ENCODE measurements at regions not wholly inside any gene's neighbourhood (a gene's known extent, or its start where the extent isn't known, plus 50 kb on each side); places are given as distances from the start of the nearest gene placed in this dataset.

- H3K4me1 ChIP-seq (ENCODE audit: insufficient read depth, low read length) = peaks cover 2% of the 10 kb centered on the region; the same call in 1 of the 2 replicates
- H3K9me3 ChIP-seq (ENCODE audit: control insufficient read depth, insufficient read depth, low read length) = no peaks in the 10 kb centered on the region
- no peak overlapping the region for H3K9ac ChIP-seq (ENCODE audit: low read depth, low read length)
- no peaks in the 10 kb centered on the region for H3K36me3 ChIP-seq (ENCODE audit: insufficient read depth, low read length)
Observed at GRCh38 chr3:72049300-72049699, 264.4 kb upstream of the PROK2 start.

- no peaks in the 10 kb centered on the region for H3K9me3 ChIP-seq (ENCODE audit: control insufficient read depth, insufficient read depth, low read length)
- no peak overlapping the region for H3K9ac ChIP-seq (ENCODE audit: low read depth, low read length)
- H3K36me3 ChIP-seq (ENCODE audit: insufficient read depth, low read length) = no peaks in the 10 kb centered on the region
- H3K4me1 ChIP-seq (ENCODE audit: insufficient read depth, low read length) = peaks cover 2% of the 10 kb centered on the region; the same call in 1 of the 2 replicates
Observed at GRCh38 chr3:72048873-72049272, 263.9 kb upstream of the PROK2 start.

GRCh38 chr3:72047221-72047871, 262.4 kb upstream of the PROK2 start:
- no peaks in the 10 kb centered on the region for H3K9me3 ChIP-seq (ENCODE audit: control insufficient read depth, insufficient read depth, low read length)
- no peak overlapping the region for H3K9ac ChIP-seq (ENCODE audit: low read depth, low read length)
- H3K4me1 ChIP-seq (ENCODE audit: insufficient read depth, low read length) = peaks cover 2% of the 10 kb centered on the region; the same call in 1 of the 2 replicates
- no peaks in the 10 kb centered on the region for H3K36me3 ChIP-seq (ENCODE audit: insufficient read depth, low read length)

GRCh38 chr3:72044231-72044855, 259.4 kb upstream of the PROK2 start:
- Histone ChIP-seq H3K36me3 (ENCODE audit: insufficient read depth, low read length) (no peaks in the 10 kb centered on the region), H3K9ac (ENCODE audit: low read depth, low read length) (no peak overlapping the region), H3K9me3 (ENCODE audit: control insufficient read depth, insufficient read depth, low read length) (no peaks in the 10 kb centered on the region), H3K4me1 (ENCODE audit: insufficient read depth, low read length) (no peaks in the 10 kb centered on the region)

GRCh38 chr3:72043204-72044133, 258.5 kb upstream of the PROK2 start:
- no peak overlapping the region for H3K9ac ChIP-seq (ENCODE audit: low read depth, low read length)
- no peaks in the 10 kb centered on the region for H3K9me3 ChIP-seq (ENCODE audit: control insufficient read depth, insufficient read depth, low read length)
- H3K4me1 ChIP-seq (ENCODE audit: insufficient read depth, low read length) = no peaks in the 10 kb centered on the region
- H3K36me3 ChIP-seq (ENCODE audit: insufficient read depth, low read length) = no peaks in the 10 kb centered on the region

- Histone ChIP-seq H3K4me1 (ENCODE audit: insufficient read depth, low read length) (no peaks in the 10 kb centered on the region), H3K9ac (ENCODE audit: low read depth, low read length) (no peak overlapping the region), H3K36me3 (ENCODE audit: insufficient read depth, low read length) (no peaks in the 10 kb centered on the region), H3K9me3 (ENCODE audit: control insufficient read depth, insufficient read depth, low read length) (no peaks in the 10 kb centered on the region)
Observed at GRCh38 chr3:72042397-72043203, 257.7 kb upstream of the PROK2 start.

- Histone ChIP-seq H3K4me1 (ENCODE audit: insufficient read depth, low read length) (no peaks in the 10 kb centered on the region), H3K9me3 (ENCODE audit: control insufficient read depth, insufficient read depth, low read length) (no peaks in the 10 kb centered on the region), H3K9ac (ENCODE audit: low read depth, low read length) (no peak overlapping the region), H3K36me3 (ENCODE audit: insufficient read depth, low read length) (no peaks in the 10 kb centered on the region)
Observed at GRCh38 chr3:72041511-72041910, 256.6 kb upstream of the PROK2 start.

GRCh38 chr3:72041076-72041475, 256.1 kb upstream of the PROK2 start:
- no peaks in the 10 kb centered on the region for H3K36me3 ChIP-seq (ENCODE audit: insufficient read depth, low read length)
- H3K9ac ChIP-seq (ENCODE audit: low read depth, low read length) = no peak overlapping the region
- no peaks in the 10 kb centered on the region for H3K9me3 ChIP-seq (ENCODE audit: control insufficient read depth, insufficient read depth, low read length)
- H3K4me1 ChIP-seq (ENCODE audit: insufficient read depth, low read length) = no peaks in the 10 kb centered on the region

GRCh38 chr3:72039677-72040076, 254.7 kb upstream of the PROK2 start:
- H3K36me3 ChIP-seq (ENCODE audit: insufficient read depth, low read length) = no peaks in the 10 kb centered on the region; the same call in 1 of the 2 replicates
- no peaks in the 10 kb centered on the region for H3K9me3 ChIP-seq (ENCODE audit: control insufficient read depth, insufficient read depth, low read length)
- H3K9ac ChIP-seq (ENCODE audit: low read depth, low read length) = no peak overlapping the region
- H3K4me1 ChIP-seq (ENCODE audit: insufficient read depth, low read length) = no peaks in the 10 kb centered on the region

GRCh38 chr3:72036899-72037298, 252.0 kb upstream of the PROK2 start:
- Histone ChIP-seq H3K9ac (ENCODE audit: low read depth, low read length) (no peak overlapping the region), H3K9me3 (ENCODE audit: control insufficient read depth, insufficient read depth, low read length) (no peaks in the 10 kb centered on the region), H3K4me1 (ENCODE audit: insufficient read depth, low read length) (peaks cover 15% of the 10 kb centered on the region), H3K36me3 (ENCODE audit: insufficient read depth, low read length) (no peaks in the 10 kb centered on the region; the same call in 1 of the 2 replicates)

GRCh38 chr3:72035606-72036005, 250.7 kb upstream of the PROK2 start:
- H3K9me3 ChIP-seq (ENCODE audit: control insufficient read depth, insufficient read depth, low read length) = no peaks in the 10 kb centered on the region
- no peaks in the 10 kb centered on the region; the same call in 1 of the 2 replicates for H3K36me3 ChIP-seq (ENCODE audit: insufficient read depth, low read length)
- H3K4me1 ChIP-seq (ENCODE audit: insufficient read depth, low read length) = peaks cover 19% of the 10 kb centered on the region
- no peak overlapping the region for H3K9ac ChIP-seq (ENCODE audit: low read depth, low read length)

GRCh38 chr3:72034986-72035385, 250.0 kb upstream of the PROK2 start:
- Histone ChIP-seq H3K4me1 (ENCODE audit: insufficient read depth, low read length) (peaks cover 24% of the 10 kb centered on the region), H3K9ac (ENCODE audit: low read depth, low read length) (no peak overlapping the region), H3K36me3 (ENCODE audit: insufficient read depth, low read length) (no peaks in the 10 kb centered on the region; the same call in 1 of the 2 replicates), H3K9me3 (ENCODE audit: control insufficient read depth, insufficient read depth, low read length) (no peaks in the 10 kb centered on the region)

GRCh38 chr3:72033666-72034428, 248.9 kb upstream of the PROK2 start:
- Histone ChIP-seq H3K4me1 (ENCODE audit: insufficient read depth, low read length) (peaks cover 34% of the 10 kb centered on the region), H3K9ac (ENCODE audit: low read depth, low read length) (no peak overlapping the region)

More at GRCh38 chr3:72033666-72034428, 248.9 kb upstream of the PROK2 start:
- H3K36me3 ChIP-seq (ENCODE audit: insufficient read depth, low read length) = no peaks in the 10 kb centered on the region; the same call in 1 of the 2 replicates
- no peaks in the 10 kb centered on the region for H3K9me3 ChIP-seq (ENCODE audit: control insufficient read depth, insufficient read depth, low read length)
